NCI-H2227 treated with DMSO at 0.1 percent for 48 hours (cell line): ENCODE measurements at regions not wholly inside any gene's neighbourhood (a gene's known extent, or its start where the extent isn't known, plus 50 kb on each side); places are given as distances from the start of the nearest gene placed in this dataset.

Experiments
- DNase-seq: peaks from one replicate; lab custom pipeline; 2025; lab: John Stamatoyannopoulos, UW

DNA sequence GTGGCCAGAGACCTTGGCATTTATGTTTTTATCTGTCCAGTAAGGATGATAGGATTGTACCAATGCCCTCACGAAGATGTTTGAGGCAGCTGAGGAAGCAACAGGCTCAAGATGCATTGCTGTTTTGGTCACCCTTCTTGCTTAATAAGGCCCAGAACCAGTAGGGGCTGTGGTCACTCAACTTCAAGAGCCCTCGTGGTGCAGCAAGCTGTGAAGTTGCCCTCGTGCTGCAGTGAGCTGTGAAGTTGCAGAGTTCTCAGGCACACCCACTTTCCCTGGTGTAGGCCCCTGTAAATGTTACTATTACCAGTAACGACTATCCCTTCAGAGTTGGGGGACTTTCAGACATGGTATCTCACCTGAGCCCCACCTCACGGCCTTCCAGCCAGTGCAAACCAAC is 207.6 kb upstream of the LYZL1 start:
- DNase-seq = no peak

GRCh38 chr10:29081951-29082685 is 206.8 kb upstream of the LYZL1 start:
- no peak for DNase-seq

DNA sequence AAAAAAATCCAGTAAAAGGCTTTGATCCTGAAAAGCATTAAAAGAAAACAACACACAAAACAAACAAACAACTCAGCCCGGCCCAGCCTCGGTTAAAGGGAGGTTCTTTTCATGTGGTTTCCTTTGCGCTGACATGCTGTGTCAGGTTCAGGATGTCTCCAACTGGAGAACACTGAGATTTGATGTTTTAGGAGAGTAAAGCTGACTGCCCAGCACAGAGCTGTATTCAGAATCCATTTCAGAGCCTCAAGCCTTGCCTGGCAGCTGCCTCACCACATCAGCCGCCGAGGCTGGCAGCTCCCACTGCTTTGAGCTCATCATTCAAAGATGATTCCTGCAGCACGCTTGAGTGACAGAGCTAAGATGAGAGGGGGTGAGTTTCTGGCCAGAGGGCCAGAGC is 205.8 kb upstream of the LYZL1 start:
- no peak for DNase-seq

- no peak for DNase-seq
Observed at GRCh38 chr10:29084681-29085307, 204.1 kb upstream of the LYZL1 start.

DNA sequence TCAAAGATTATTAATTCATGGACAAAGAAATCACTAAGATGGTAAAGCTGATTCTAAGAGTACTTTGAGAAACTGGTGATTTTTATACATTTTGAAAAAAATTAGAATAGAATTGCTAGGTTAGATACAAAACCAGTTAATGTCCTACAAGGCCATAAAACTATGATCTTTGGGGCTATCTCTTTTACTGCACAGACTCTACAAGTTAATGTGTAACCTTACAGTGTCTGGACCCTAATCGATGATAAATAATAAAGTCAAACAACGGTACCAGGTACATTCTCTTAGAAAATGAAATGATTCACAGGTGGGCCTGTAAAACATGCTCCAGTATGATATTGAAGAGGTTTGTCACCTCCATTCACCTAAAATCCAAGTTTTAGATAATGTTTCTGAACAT is 199.8 kb upstream of the LYZL1 start:
- DNase-seq = no peak

DNA sequence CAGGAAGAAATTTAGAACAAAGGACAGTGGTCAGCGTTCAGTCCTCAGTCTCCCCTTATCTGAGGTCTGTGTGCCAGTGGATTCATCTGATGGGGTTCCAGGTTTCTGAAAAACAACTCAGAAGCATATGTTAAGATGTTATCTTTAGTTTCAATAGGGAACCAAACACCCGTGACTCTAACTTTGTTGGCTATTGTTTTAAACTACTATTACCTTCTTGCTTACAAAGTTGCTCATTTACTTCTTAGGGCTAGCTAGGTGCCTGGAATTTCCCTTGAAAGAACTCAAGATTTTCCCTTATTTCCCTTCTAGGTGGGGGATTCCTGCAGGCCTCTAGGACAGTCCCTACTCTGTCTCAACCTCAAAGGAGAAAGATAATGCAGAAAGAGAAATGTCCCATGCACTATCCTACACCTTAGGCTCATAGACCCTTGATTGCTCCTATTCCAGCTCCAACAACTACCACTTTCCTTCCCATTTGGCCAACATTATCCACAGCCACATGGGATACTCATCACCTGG is 192.5 kb upstream of the LYZL1 start:
- DNase-seq = no peak

DNA sequence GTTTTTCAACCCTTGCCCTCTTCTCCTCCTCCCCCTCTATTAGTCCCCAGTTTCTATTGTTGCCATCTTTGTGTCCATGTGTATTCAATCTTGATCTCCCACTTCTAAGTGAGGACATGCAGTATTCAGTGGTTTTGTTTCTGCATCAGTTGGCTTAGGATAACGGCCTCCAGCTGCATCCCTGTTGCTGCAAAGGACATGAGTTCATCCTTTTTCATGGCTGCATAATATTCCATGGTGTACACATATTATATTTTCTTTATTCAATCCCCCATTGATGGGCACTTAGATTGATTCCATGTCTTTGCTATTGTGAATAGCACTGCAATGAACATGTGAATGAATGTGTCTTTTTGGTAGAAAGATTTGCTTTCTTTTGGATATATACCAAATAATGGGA is 190.4 kb upstream of the LYZL1 start:
- no peak for DNase-seq

- DNase-seq = no peak
Observed at GRCh38 chr10:29099001-29099400, 189.9 kb upstream of the LYZL1 start.

DNA sequence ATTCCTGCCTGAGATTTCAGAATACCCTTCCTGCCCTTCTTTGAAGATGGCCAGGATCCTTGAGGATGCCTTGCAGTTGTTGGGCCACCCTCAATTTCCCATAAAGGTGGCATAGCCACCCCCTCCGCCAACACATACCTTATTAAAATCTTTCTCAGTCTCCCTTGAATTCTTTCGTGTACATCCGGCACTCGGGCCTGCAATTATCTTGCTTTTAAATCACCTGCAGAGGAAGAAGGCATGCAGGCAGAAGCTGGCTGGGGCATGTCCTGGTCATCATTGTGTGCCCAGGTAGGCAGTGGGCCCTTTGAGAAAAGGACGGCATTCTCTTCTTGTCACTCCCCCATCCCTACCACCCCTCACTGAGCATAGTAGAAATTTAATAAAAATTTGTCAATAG is 189.5 kb upstream of the LYZL1 start:
- DNase-seq = no peak

GRCh38 chr10:29100505-29100904 is 188.4 kb upstream of the LYZL1 start:
- no peak for DNase-seq

- no peak for DNase-seq
Observed at GRCh38 chr10:29102233-29102632, 186.6 kb upstream of the LYZL1 start.

DNA sequence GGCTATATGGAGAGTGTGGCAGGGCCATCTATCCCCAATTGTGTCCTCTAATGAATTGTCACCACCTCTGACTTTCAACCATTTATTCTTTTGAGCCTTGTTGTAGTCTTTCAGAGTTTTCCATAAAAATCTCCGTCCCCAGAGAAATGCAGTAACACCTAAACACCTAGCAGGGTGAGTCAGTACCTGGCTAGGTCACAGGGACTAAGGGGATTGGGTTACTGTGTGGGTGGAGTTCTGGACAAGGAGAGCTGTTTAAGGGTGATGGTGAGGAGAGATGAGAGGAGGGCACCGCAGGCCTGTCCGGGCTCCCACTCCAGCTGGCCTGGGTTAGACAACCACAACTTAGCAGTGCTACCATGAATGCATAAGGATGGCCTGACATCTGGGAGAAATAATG is 186.2 kb upstream of the LYZL1 start:
- DNase-seq = no peak

DNA sequence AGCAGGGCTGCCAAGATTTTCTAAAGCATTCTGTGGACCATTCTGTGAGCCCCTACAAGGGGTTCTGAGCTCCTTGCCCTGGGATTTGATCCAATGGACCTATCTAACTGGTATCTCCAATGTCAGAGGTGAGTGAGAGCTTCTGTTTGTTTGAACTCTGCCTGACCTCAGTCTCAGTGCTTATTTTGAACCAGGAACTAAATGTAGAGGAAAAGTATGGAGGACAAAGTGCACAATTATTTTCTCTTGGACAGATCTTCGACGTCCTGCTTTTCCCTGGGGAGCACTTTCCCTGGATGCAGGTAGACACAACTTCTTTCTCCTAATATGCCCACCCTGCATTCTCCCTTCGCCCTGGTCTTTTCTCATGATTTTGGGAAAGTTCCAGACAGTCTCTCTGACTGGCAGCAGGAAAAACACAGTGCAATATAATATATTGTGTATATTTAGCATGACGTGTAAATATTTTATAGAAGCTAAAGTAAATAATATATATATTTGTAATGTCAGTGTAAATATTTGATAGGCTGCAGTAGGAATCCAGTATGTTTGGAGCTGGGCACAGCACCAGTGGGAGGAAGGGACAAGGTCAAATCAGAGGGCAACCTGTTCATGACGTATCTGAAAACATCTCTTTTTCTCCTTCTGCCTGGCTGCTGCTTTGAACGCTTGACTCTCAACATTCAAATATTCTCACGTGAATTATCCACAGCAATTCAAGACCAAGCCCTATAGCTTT is 184.0 kb upstream of the LYZL1 start:
- no peak for DNase-seq

DNA sequence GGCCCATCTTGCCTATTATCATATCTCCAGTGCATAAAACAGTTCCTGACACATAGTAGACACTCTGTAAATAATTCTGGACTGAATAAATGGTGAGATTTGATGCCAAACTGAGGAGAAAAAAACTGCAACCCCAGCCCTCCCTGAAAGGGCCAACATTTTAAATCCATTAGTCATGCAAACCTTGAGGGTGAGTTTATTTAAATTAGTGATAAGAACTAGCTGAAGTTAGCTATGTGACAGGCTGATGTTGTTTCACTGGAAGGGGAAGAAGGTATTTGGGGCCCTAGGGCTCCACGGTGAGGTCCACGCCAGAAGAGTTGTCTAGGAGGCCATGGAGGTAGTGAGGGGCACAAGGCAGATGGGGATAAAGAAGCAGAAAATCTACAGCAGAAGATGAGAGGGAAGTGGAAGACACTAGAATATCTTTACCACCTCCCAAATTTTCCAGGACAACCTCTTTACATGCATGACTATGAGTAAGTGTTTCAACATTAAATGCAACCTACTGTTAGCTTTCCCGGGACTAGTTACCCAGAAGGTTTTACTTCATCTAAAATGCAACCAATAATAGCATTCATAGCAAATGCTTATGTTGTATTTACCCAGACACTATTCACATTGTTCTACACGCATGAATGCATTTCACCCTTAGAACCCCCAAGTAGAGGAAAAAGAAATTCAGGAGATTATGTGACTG is 183.2 kb upstream of the LYZL1 start:
- DNase-seq = no peak

- DNase-seq = no peak
Observed at GRCh38 chr10:29106287-29106686, 182.6 kb upstream of the LYZL1 start.

- DNase-seq = no peak
Observed at GRCh38 chr10:29107866-29108498, 180.9 kb upstream of the LYZL1 start.

DNA sequence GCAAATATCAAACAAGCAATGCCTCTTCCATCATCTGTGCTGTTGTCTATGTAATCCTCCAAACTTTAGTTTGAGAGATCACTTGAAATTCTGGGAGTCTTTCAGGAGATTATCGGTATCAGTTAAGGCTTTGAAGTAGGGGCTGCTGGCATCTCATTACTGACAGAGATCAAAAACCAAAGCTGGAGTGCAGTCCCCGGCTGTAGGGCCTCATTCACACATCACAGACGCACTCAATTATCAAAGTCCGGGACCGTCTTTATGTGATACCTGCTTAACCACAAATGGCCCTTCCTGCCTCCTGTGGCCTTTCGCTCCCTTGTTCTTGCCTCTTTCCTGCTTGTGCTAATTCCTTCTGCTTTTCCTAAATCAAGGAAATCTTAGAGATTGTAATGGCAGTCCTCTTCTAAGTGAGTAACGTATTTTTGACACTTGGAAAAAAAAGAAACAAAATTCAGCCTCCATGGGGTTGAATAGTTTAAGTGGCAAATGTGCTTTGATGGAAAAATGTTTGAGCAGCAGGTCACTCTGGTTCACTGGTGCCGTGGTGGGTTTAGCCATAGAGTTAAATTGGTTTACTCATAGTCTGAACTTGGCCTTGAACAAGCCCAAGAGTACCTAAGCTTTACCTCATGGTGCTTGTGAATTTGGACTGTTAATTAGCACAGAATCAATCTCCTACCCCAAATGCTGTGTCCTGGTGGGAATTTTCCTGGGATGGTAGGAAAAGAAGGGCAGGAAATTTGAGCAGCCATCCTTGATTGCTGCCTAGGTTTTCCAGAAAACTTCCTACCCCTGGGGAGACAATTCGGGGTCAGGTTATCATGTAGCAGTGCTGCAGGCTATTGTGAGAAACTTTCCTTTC is 178.9 kb upstream of the LYZL1 start:
- no peak for DNase-seq

GRCh38 chr10:29112827-29113615 is 175.8 kb upstream of the LYZL1 start:
- no peak for DNase-seq

DNA sequence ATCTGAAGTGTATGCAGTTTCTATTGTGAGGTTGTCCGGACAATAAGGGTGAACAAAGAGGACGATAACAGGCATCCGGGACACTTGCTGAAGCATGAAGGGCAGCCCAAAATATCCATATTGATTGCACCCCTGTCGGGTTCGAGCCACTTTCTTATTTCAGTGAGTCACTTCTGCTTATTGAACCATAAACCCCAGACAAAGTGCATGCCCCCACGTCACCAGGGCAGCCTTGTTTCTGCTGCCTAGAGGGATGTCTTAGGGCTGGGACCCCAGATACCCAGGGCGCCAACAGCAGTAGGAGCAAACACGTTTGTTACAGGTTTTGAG is 175.3 kb upstream of the LYZL1 start:
- no peak for DNase-seq

- no peak for DNase-seq
Observed at GRCh38 chr10:29114141-29114540, 174.7 kb upstream of the LYZL1 start.
